GM06990 (cell line): ENCODE measurements at regions not wholly inside any gene's neighbourhood (a gene's known extent, or its start where the extent isn't known, plus 50 kb on each side); places are given as distances from the start of the nearest gene placed in this dataset.

Experiments
- DNase-seq: peaks from one replicate; pipeline ENCODE4 v3.0.0-alpha.2; 2011; ENCODE audit not compliant: insufficient read length; ENCODE audit errors: extremely low read depth
- H3K27me3 ChIP-seq: replicated peaks from 2 replicates; pipeline ENCODE4 v1.6.0; 2011; ENCODE audit warnings: low read length; ENCODE audit not compliant: control insufficient read depth, insufficient read depth
- H3K36me3 ChIP-seq: 2 replicates; pipeline ENCODE4 v1.5.1; 2011; ENCODE audit warnings: low read length; ENCODE audit not compliant: control insufficient read depth, insufficient read depth
- H3K4me3 ChIP-seq: replicated peaks from 2 replicates; pipeline ENCODE4 v1.5.1; 2011; ENCODE audit warnings: low read depth, mild to moderate bottlenecking, control low read depth, low read length
- CTCF ChIP-seq: IDR thresholded peaks from 2 replicates; pipeline ENCODE4 v1.5.1; 2011; ENCODE audit warnings: low read length, control low read depth, mild to moderate bottlenecking, inconsistent platforms; ENCODE audit not compliant: insufficient read depth, poor library complexity, severe bottlenecking

GRCh38 chr7:139561-140243 is 52.7 kb upstream of the FAM20C start:
- TF ChIP-seq CTCF, result no peak
- Histone ChIP-seq H3K4me3 (no peak overlapping the region), H3K27me3 (no peaks in the 10 kb centered on the region; the same call in 1 of the 2 replicates), H3K36me3 (no peaks in the 10 kb centered on the region)
- DNase-seq, result no peak

- no peak for DNase-seq
- Histone ChIP-seq H3K36me3 (no peaks in the 10 kb centered on the region), H3K4me3 (no peak overlapping the region), H3K27me3 (no peaks in the 10 kb centered on the region; the same call in 1 of the 2 replicates)
- no peak for TF ChIP-seq CTCF
Measured at GRCh38 chr7:140996-141395, 51.4 kb upstream of the FAM20C start.

- Histone ChIP-seq H3K36me3 (no peaks in the 10 kb centered on the region), H3K4me3 (no peak overlapping the region), H3K27me3 (no peaks in the 10 kb centered on the region; the same call in 1 of the 2 replicates)
- TF ChIP-seq CTCF, result no peak
- DNase-seq, result no peak
Measured at GRCh38 chr7:142248-142941, 50.0 kb upstream of the FAM20C start.
